ENCODE measurements at regions not wholly inside any gene's neighbourhood (a gene's known extent, or its start where the extent isn't known, plus 50 kb on each side); places are given as distances from the start of the nearest gene placed in this dataset.

DNA sequence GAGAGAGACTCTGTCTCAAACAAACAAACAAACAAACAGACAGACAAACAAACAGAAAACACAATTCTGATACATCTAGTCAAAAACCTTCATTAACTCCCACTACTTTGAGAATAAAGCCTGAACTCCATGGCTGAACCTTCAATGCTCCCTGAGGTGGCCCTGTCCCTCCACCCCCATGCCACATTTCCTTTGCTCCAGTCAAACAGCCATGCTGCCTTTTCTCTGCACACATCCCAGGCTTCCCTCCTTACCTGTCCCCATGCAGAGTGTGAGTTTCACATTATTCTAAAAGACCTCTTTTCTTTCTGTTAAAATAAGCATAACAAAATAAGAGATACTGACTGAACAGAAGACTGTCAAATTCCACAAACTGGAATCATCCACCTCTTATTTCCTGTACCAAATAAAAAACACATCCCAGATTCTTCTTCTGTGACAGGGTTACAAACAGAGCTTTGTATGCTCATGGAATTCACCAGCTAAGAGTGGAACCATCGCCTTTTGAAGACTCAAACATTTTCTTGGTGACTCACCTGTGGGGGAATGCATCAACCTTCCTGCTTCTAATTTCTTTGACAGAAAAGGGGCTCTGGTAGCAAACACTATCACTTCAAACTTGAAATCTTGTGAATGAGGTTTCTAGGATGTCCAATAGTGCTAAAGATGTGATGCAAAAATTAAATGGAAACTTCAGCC lies 71.0 kb upstream of the SLC22A16 start (continued):
- TF ChIP-seq SUZ12 (IDR thresholded peaks at IDR 0.05; ENCODE audit: low read length) (no peak), BCL11A (IDR thresholded peaks at IDR 0.05; ENCODE audit: low read depth in 2 of 2, low read length in 2 of 2) (no peak), PHF8 (conservative IDR thresholded peaks at IDR 0.05; ENCODE audit: low read depth, low read length) (no peak), HDAC6 (IDR thresholded peaks at IDR 0.05; ENCODE audit: low read depth, low read length) (no peak), BACH1 (IDR thresholded peaks at IDR 0.05; ENCODE audit: low read length) (no peak)

Measured in H1 (cell line).